Fibroblast of the aortic adventitia (primary cell): ENCODE measurements at regions not wholly inside any gene's neighbourhood (a gene's known extent, or its start where the extent isn't known, plus 50 kb on each side); places are given as distances from the start of the nearest gene placed in this dataset.

Experiments
- DNase-seq: peaks from one replicate; pipeline ENCODE4 v3.0.0-alpha.2; 2010; ENCODE audit warnings: low read depth
- H3K4me3 ChIP-seq: 2 replicates; pipeline ENCODE4 v1.5.1; 2011; ENCODE audit warnings: low read depth, mild to moderate bottlenecking, control low read depth, low read length, moderate library complexity
- TF ChIP-seq, protein P1 (sequence below): IDR thresholded peaks from 2 replicates; pipeline ENCODE4 v1.5.1; 2011; ENCODE audit warnings: mild to moderate bottlenecking, low read length, control low read depth, inconsistent platforms; ENCODE audit not compliant: insufficient read depth

- H3K4me3 ChIP-seq, result no peak overlapping the region
- TF ChIP-seq, protein P1, sequence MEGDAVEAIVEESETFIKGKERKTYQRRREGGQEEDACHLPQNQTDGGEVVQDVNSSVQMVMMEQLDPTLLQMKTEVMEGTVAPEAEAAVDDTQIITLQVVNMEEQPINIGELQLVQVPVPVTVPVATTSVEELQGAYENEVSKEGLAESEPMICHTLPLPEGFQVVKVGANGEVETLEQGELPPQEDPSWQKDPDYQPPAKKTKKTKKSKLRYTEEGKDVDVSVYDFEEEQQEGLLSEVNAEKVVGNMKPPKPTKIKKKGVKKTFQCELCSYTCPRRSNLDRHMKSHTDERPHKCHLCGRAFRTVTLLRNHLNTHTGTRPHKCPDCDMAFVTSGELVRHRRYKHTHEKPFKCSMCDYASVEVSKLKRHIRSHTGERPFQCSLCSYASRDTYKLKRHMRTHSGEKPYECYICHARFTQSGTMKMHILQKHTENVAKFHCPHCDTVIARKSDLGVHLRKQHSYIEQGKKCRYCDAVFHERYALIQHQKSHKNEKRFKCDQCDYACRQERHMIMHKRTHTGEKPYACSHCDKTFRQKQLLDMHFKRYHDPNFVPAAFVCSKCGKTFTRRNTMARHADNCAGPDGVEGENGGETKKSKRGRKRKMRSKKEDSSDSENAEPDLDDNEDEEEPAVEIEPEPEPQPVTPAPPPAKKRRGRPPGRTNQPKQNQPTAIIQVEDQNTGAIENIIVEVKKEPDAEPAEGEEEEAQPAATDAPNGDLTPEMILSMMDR, result no peak
- no peak for DNase-seq
Observed at GRCh38 chr2:67596871-67597270, 199.7 kb downstream of the ETAA1 start.

DNA sequence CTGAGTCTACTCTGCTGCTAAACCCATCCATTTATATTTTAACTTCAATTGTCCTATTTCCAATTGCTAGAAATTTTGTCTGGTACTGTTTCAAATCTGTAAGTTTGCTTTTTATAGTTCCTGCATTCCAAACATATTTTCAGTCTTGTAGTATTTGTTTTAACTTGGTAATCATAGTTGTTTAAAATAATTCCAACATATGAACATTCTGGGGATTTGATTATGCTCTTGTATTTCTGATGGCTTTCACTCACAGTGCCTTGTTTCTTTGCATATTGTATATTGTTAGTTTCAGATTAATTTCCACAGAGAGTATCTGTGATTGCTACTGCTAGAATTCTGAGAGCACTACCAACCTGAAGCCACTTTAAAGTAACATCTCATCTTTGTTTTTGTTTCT, 202.4 kb downstream of the ETAA1 start:
- TF ChIP-seq, protein P1, result no peak
- DNase-seq, result peak; percentile 25
- no peak overlapping the region for H3K4me3 ChIP-seq

- no peak for DNase-seq
- TF ChIP-seq, protein P1, result no peak
- H3K4me3 ChIP-seq, result no peak overlapping the region
Observed at GRCh38 chr2:67600222-67600871, 203.2 kb downstream of the ETAA1 start.

GRCh38 chr2:67600946-67601345, 203.8 kb downstream of the ETAA1 start:
- H3K4me3 ChIP-seq, result no peak overlapping the region
- TF ChIP-seq, protein P1, result no peak
- DNase-seq, result peak; percentile 68

GRCh38 chr2:67604360-67604759, 207.2 kb downstream of the ETAA1 start:
- TF ChIP-seq, protein P1, result no peak
- H3K4me3 ChIP-seq, result no peak overlapping the region
- peak; percentile 33 for DNase-seq

DNA sequence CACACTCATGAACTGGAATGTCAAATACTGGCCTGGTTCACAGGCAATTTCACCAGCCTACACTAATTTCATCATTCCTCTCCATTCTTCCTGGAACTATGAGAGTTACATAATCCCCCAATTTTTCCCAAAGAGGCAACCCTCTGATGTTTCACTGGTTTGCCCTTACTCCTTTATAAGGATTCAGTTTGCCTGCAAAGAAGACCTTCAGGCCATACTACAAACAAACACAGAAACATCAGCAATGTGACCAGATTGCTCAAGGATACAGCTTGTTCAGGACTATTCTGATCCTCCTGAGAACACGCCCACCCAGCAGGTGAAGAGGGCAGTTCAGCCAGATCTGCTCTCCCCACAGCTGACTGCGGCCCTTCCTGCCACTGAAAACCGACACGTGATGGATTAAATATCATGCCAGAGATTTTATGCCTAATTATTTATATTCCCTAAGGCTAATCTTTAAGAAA, 215.5 kb downstream of the ETAA1 start:
- H3K4me3 ChIP-seq, result no peak overlapping the region
- DNase-seq, result peak; percentile 73
- TF ChIP-seq, protein P1, result no peak

DNA sequence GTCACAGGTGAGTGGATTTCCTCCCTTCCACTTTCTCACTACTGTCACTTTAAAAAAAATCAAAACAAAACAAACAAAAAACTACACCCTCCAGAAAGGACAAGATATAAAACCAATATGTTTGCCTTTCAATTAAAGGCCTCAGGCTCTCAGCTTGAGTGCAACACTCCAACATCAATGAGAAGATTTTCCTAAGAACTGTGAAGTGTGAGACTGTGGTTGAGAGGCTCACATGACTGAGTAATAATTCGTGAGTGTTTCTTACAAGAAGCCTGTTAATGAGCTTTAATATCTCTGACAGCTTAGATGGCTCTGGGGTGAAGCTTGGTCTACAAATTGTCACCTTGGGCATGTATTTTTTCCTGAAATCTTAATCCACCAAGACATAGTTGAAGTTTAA, 216.1 kb downstream of the ETAA1 start:
- no peak for DNase-seq
- H3K4me3 ChIP-seq, result no peak overlapping the region
- TF ChIP-seq, protein P1, result no peak
